ENCODE measurements at regions not wholly inside any gene's neighbourhood (a gene's known extent, or its start where the extent isn't known, plus 50 kb on each side); places are given as distances from the start of the nearest gene placed in this dataset.
"Not testable (repeated sequence)": the region's sequence is repeated elsewhere in the genome, so short reads cannot be mapped to it uniquely, and the experiment has no call there.

- H3K36me3 ChIP-seq (ENCODE audit: control insufficient read depth in 4 of 4, insufficient read depth in 4 of 4, low read length in 3 of 4); H3K4me3 ChIP-seq (ENCODE audit: control insufficient read depth in 1 of 7, extremely low read depth in 1 of 7, insufficient read depth in 4 of 7, low read depth in 2 of 7, low read length in 6 of 7); H3K27me3 ChIP-seq (replicated peaks in 2 of 5; ENCODE audit: control insufficient read depth in 4 of 5, insufficient read depth in 5 of 5, low read length in 4 of 5); DNase-seq; H3K27ac ChIP-seq (ENCODE audit: insufficient read depth in 1 of 2, low read depth in 1 of 2, low read length in 2 of 2, poor library complexity in 1 of 2, severe bottlenecking in 2 of 2); POLR2A ChIA-PET; H3K4me1 ChIP-seq (ENCODE audit: control extremely low read depth in 1 of 4, control insufficient read depth in 4 of 4, insufficient read depth in 4 of 4, low read length in 3 of 4); H3K9me3 ChIP-seq (ENCODE audit: control extremely low read depth in 1 of 5, control insufficient read depth in 4 of 5, insufficient read depth in 2 of 5, low read depth in 1 of 5, low read length in 4 of 5); CTCF ChIA-PET: not testable (repeated sequence)
- no CpG with 5 or more reads among the region's 2 CpGs for WGBS (ENCODE audit: insufficient coverage)
Observed at GRCh38 chr9:94020836-94021235, 63.4 kb upstream of the PTPDC1 start.

GRCh38 chr9:94018628-94019027 is 63.5 kb upstream of the BARX1 start:
- H3K4me1 ChIP-seq (ENCODE audit: control extremely low read depth in 1 of 4, control insufficient read depth in 4 of 4, insufficient read depth in 4 of 4, low read length in 3 of 4) = peaks cover 0 to 2% (median 0%) of the 10 kb centered on the region in 4 experiments
- ChIA-PET CTCF (interaction anchor here (0.9 to 7.3 kb wide), 4 partner anchors 9 to 195 kb away, joined by 3 to 43 read pairs (median 4); no protein-coding TSS in a partner anchor), POLR2A (no interaction called here)
- H3K9me3 ChIP-seq (ENCODE audit: control extremely low read depth in 1 of 5, control insufficient read depth in 4 of 5, insufficient read depth in 2 of 5, low read depth in 1 of 5, low read length in 4 of 5) = no peaks in the 10 kb centered on the region
- no peak for DNase-seq
- no peak overlapping the region for H3K27ac ChIP-seq (ENCODE audit: insufficient read depth in 1 of 2, low read depth in 1 of 2, low read length in 2 of 2, poor library complexity in 1 of 2, severe bottlenecking in 2 of 2)
- no peak overlapping the region for H3K4me3 ChIP-seq (ENCODE audit: control insufficient read depth in 1 of 7, extremely low read depth in 1 of 7, insufficient read depth in 4 of 7, low read depth in 2 of 7, low read length in 6 of 7)
- H3K36me3 ChIP-seq (ENCODE audit: control insufficient read depth in 4 of 4, insufficient read depth in 4 of 4, low read length in 3 of 4) = no peaks in the 10 kb centered on the region
- 78% methylated on average over 2 of the region's 2 CpGs for WGBS (ENCODE audit: insufficient coverage)
- no peaks in the 10 kb centered on the region for H3K27me3 ChIP-seq (replicated peaks in 2 of 5; ENCODE audit: control insufficient read depth in 4 of 5, insufficient read depth in 5 of 5, low read length in 4 of 5)

GRCh38 chr9:94017939-94018531 is 62.9 kb upstream of the BARX1 start:
- 100% methylated on average over 3 of the region's 3 CpGs for WGBS (ENCODE audit: insufficient coverage)
- no peak overlapping the region for H3K4me3 ChIP-seq (ENCODE audit: control insufficient read depth in 1 of 7, extremely low read depth in 1 of 7, insufficient read depth in 4 of 7, low read depth in 2 of 7, low read length in 6 of 7)
- H3K9me3 ChIP-seq (ENCODE audit: control extremely low read depth in 1 of 5, control insufficient read depth in 4 of 5, insufficient read depth in 2 of 5, low read depth in 1 of 5, low read length in 4 of 5) = no peaks in the 10 kb centered on the region
- CTCF ChIA-PET = interaction anchor here (0.9 to 7.3 kb wide), 4 partner anchors 8 to 195 kb away, joined by 3 to 43 read pairs (median 4); no protein-coding TSS in a partner anchor
- POLR2A ChIA-PET = no interaction called here
- H3K27me3 ChIP-seq (replicated peaks in 2 of 5; ENCODE audit: control insufficient read depth in 4 of 5, insufficient read depth in 5 of 5, low read length in 4 of 5) = no peaks in the 10 kb centered on the region
- DNase-seq = no peak
- H3K36me3 ChIP-seq (ENCODE audit: control insufficient read depth in 4 of 4, insufficient read depth in 4 of 4, low read length in 3 of 4) = no peaks in the 10 kb centered on the region
- H3K27ac ChIP-seq (ENCODE audit: insufficient read depth in 1 of 2, low read depth in 1 of 2, low read length in 2 of 2, poor library complexity in 1 of 2, severe bottlenecking in 2 of 2) = no peak overlapping the region
- peaks cover 0 to 5% (median 4%) of the 10 kb centered on the region in 4 experiments for H3K4me1 ChIP-seq (ENCODE audit: control extremely low read depth in 1 of 4, control insufficient read depth in 4 of 4, insufficient read depth in 4 of 4, low read length in 3 of 4)

GRCh38 chr9:94016744-94017143 is 61.6 kb upstream of the BARX1 start:
- no peak overlapping the region for H3K4me3 ChIP-seq (ENCODE audit: control insufficient read depth in 1 of 7, extremely low read depth in 1 of 7, insufficient read depth in 4 of 7, low read depth in 2 of 7, low read length in 6 of 7)
- WGBS (ENCODE audit: insufficient coverage) = 100% methylated on average over 2 of the region's 3 CpGs
- H3K27ac ChIP-seq (ENCODE audit: insufficient read depth in 1 of 2, low read depth in 1 of 2, low read length in 2 of 2, poor library complexity in 1 of 2, severe bottlenecking in 2 of 2) = no peak overlapping the region
- H3K36me3 ChIP-seq (ENCODE audit: control insufficient read depth in 4 of 4, insufficient read depth in 4 of 4, low read length in 3 of 4) = no peaks in the 10 kb centered on the region
- ChIA-PET CTCF (interaction anchor here (5.4 to 7.3 kb wide), 2 partner anchors 13 to 195 kb away, joined by 43 to 49 read pairs; no protein-coding TSS in a partner anchor), POLR2A (no interaction called here)
- DNase-seq = no peak
- no peaks in the 10 kb centered on the region for H3K9me3 ChIP-seq (ENCODE audit: control extremely low read depth in 1 of 5, control insufficient read depth in 4 of 5, insufficient read depth in 2 of 5, low read depth in 1 of 5, low read length in 4 of 5)
- no peaks in the 10 kb centered on the region for H3K27me3 ChIP-seq (replicated peaks in 2 of 5; ENCODE audit: control insufficient read depth in 4 of 5, insufficient read depth in 5 of 5, low read length in 4 of 5)
- peaks cover 0 to 7% (median 4%) of the 10 kb centered on the region in 4 experiments for H3K4me1 ChIP-seq (ENCODE audit: control extremely low read depth in 1 of 4, control insufficient read depth in 4 of 4, insufficient read depth in 4 of 4, low read length in 3 of 4)

GRCh38 chr9:94014920-94015319 is 59.8 kb upstream of the BARX1 start:
- 61% methylated on average over 4 of the region's 4 CpGs for WGBS (ENCODE audit: insufficient coverage)
- CTCF ChIA-PET = interaction anchor here (1.6 to 7.3 kb wide), 6 partner anchors 12 to 197 kb away, joined by 4 to 49 read pairs (median 10); no protein-coding TSS in a partner anchor
- H3K27ac ChIP-seq (ENCODE audit: insufficient read depth in 1 of 2, low read depth in 1 of 2, low read length in 2 of 2, poor library complexity in 1 of 2, severe bottlenecking in 2 of 2) = no peak overlapping the region
- no peaks in the 10 kb centered on the region for H3K9me3 ChIP-seq (ENCODE audit: control extremely low read depth in 1 of 5, control insufficient read depth in 4 of 5, insufficient read depth in 2 of 5, low read depth in 1 of 5, low read length in 4 of 5)
- no peaks in the 10 kb centered on the region for H3K36me3 ChIP-seq (ENCODE audit: control insufficient read depth in 4 of 4, insufficient read depth in 4 of 4, low read length in 3 of 4)
- H3K27me3 ChIP-seq (replicated peaks in 2 of 5; ENCODE audit: control insufficient read depth in 4 of 5, insufficient read depth in 5 of 5, low read length in 4 of 5) = no peaks in the 10 kb centered on the region
- peaks cover 0 to 7% (median 4%) of the 10 kb centered on the region in 4 experiments for H3K4me1 ChIP-seq (ENCODE audit: control extremely low read depth in 1 of 4, control insufficient read depth in 4 of 4, insufficient read depth in 4 of 4, low read length in 3 of 4)
- DNase-seq = peak in 1 of 3 donors; percentile 17
- POLR2A ChIA-PET = no interaction called here
- H3K4me3 ChIP-seq (ENCODE audit: control insufficient read depth in 1 of 7, extremely low read depth in 1 of 7, insufficient read depth in 4 of 7, low read depth in 2 of 7, low read length in 6 of 7) = no peak overlapping the region

- Histone ChIP-seq H3K9me3 (ENCODE audit: control extremely low read depth in 1 of 5, control insufficient read depth in 4 of 5, insufficient read depth in 2 of 5, low read depth in 1 of 5, low read length in 4 of 5) (no peaks in the 10 kb centered on the region), H3K4me3 (ENCODE audit: control insufficient read depth in 1 of 7, extremely low read depth in 1 of 7, insufficient read depth in 4 of 7, low read depth in 2 of 7, low read length in 6 of 7) (no peak overlapping the region), H3K4me1 (ENCODE audit: control extremely low read depth in 1 of 4, control insufficient read depth in 4 of 4, insufficient read depth in 4 of 4, low read length in 3 of 4) (peaks cover 0 to 7% (median 4%) of the 10 kb centered on the region in 4 experiments), H3K27me3 (replicated peaks in 2 of 5; ENCODE audit: control insufficient read depth in 4 of 5, insufficient read depth in 5 of 5, low read length in 4 of 5) (no peaks in the 10 kb centered on the region), H3K36me3 (ENCODE audit: control insufficient read depth in 4 of 4, insufficient read depth in 4 of 4, low read length in 3 of 4) (no peaks in the 10 kb centered on the region), H3K27ac (ENCODE audit: insufficient read depth in 1 of 2, low read depth in 1 of 2, low read length in 2 of 2, poor library complexity in 1 of 2, severe bottlenecking in 2 of 2) (no peak overlapping the region)
- ChIA-PET CTCF (interaction anchor here (1.3 to 7.3 kb wide), 7 partner anchors 11 to 198 kb away, joined by 4 to 49 read pairs (median 7); no protein-coding TSS in a partner anchor), POLR2A (no interaction called here)
- 83% methylated on average over 1 of the region's 1 CpG for WGBS (ENCODE audit: insufficient coverage)
- DNase-seq = peak; percentile 14 to 40 (median 19)
Observed at GRCh38 chr9:94014066-94014654, 59.0 kb upstream of the BARX1 start.

- Histone ChIP-seq H3K4me1 (ENCODE audit: control extremely low read depth in 1 of 4, control insufficient read depth in 4 of 4, insufficient read depth in 4 of 4, low read length in 3 of 4) (peaks cover 0 to 7% (median 4%) of the 10 kb centered on the region in 4 experiments), H3K4me3 (ENCODE audit: control insufficient read depth in 1 of 7, extremely low read depth in 1 of 7, insufficient read depth in 4 of 7, low read depth in 2 of 7, low read length in 6 of 7) (no peak overlapping the region), H3K27me3 (replicated peaks in 2 of 5; ENCODE audit: control insufficient read depth in 4 of 5, insufficient read depth in 5 of 5, low read length in 4 of 5) (peaks cover 0 to 6% (median 2%) of the 10 kb centered on the region in 5 experiments), H3K36me3 (ENCODE audit: control insufficient read depth in 4 of 4, insufficient read depth in 4 of 4, low read length in 3 of 4) (no peaks in the 10 kb centered on the region), H3K27ac (ENCODE audit: insufficient read depth in 1 of 2, low read depth in 1 of 2, low read length in 2 of 2, poor library complexity in 1 of 2, severe bottlenecking in 2 of 2) (no peak overlapping the region), H3K9me3 (ENCODE audit: control extremely low read depth in 1 of 5, control insufficient read depth in 4 of 5, insufficient read depth in 2 of 5, low read depth in 1 of 5, low read length in 4 of 5) (no peaks in the 10 kb centered on the region)
- 69% methylated on average over 3 of the region's 4 CpGs for WGBS (ENCODE audit: insufficient coverage)
- no peak for DNase-seq
- POLR2A ChIA-PET = no interaction called here
- CTCF ChIA-PET = no interaction called here
Observed at GRCh38 chr9:94010980-94011533, 55.9 kb upstream of the BARX1 start.
